ENCODE measurements at regions not wholly inside any gene's neighbourhood (a gene's known extent, or its start where the extent isn't known, plus 50 kb on each side); places are given as distances from the start of the nearest gene placed in this dataset.
A peak's percentile ranks its signal among the peaks of the same experiment; 100 is the strongest.

- no peak overlapping the region for H3K27ac ChIP-seq (ENCODE audit: low read depth, low read length)
- TF ChIP-seq CTCF (conservative IDR thresholded peaks at IDR 0.05): no peak
- H3K36me3 ChIP-seq (ENCODE audit: control insufficient read depth, insufficient read depth, low read length): no peaks in the 10 kb centered on the region
- Mint-ChIP-seq H3K4me3 (no peak overlapping the region), H3K36me3 (ENCODE audit: low read depth) (no peaks in the 10 kb centered on the region), H3K27me3 (ENCODE audit: insufficient read depth) (peaks cover 3% of the 10 kb centered on the region), H3K27ac (no peak overlapping the region), H3K4me1 (peaks cover 8% of the 10 kb centered on the region), H3K9me3 (no peaks in the 10 kb centered on the region)
- WGBS, 2 experiments (ENCODE audit: insufficient coverage in 1 of 2, insufficient read length in 1 of 2): 67 to 80% methylated on average over 3 to 7 of the region's 7 CpGs
- no peak overlapping the region for H3K9ac ChIP-seq (ENCODE audit: extremely low read depth, low read length, poor library complexity, severe bottlenecking)
- H3K27me3 ChIP-seq (ENCODE audit: control insufficient read depth, insufficient read depth, low read length, poor library complexity, severe bottlenecking): no peaks in the 10 kb centered on the region
- no peak for DNase-seq
- H3K9me3 ChIP-seq (ENCODE audit: control insufficient read depth, low read length): no peaks in the 10 kb centered on the region
- no peak overlapping the region for H3K4me3 ChIP-seq (ENCODE audit: low read length)
- no peaks in the 10 kb centered on the region for H3K4me1 ChIP-seq (ENCODE audit: control insufficient read depth, insufficient read depth, low read length)
Observed at GRCh38 chr11:116255321-116255953, 517.4 kb downstream of the BUD13 start.

DNA sequence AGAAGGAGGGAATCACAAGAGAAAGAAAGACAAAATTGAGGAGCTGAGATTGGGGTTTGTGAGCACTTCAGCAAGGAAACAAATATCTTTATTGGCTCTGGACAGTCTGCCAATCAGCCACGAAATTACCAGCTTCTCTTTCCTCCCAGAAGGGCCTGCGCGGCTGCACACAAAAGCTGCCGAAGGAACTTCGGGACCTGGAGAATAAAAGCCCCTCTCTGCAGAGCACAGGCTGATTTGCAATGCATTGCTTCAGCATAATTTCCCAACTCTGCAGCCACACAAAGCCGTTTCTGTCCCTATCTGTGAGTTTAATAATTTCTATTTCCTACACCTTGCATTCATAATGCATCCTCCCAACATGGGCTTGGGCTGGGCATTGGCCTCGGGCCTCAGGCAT, 522.6 kb downstream of the BUD13 start:
- Mint-ChIP-seq H3K4me1 (no peaks in the 10 kb centered on the region), H3K4me3 (no peak overlapping the region), H3K9me3 (no peaks in the 10 kb centered on the region), H3K36me3 (ENCODE audit: low read depth) (no peaks in the 10 kb centered on the region), H3K27ac (no peak overlapping the region), H3K27me3 (ENCODE audit: insufficient read depth) (peaks cover 14% of the 10 kb centered on the region)
- Histone ChIP-seq H3K9me3 (ENCODE audit: control insufficient read depth, low read length) (no peaks in the 10 kb centered on the region), H3K36me3 (ENCODE audit: control insufficient read depth, insufficient read depth, low read length) (no peaks in the 10 kb centered on the region), H3K27ac (ENCODE audit: low read depth, low read length) (peak overlapping the region; percentile 60), H3K9ac (ENCODE audit: extremely low read depth, low read length, poor library complexity, severe bottlenecking) (no peak overlapping the region), H3K4me1 (ENCODE audit: control insufficient read depth, insufficient read depth, low read length) (no peaks in the 10 kb centered on the region), H3K4me3 (ENCODE audit: low read length) (no peak overlapping the region), H3K27me3 (ENCODE audit: control insufficient read depth, insufficient read depth, low read length, poor library complexity, severe bottlenecking) (no peaks in the 10 kb centered on the region)
- no peak for DNase-seq
- 80 to 92% methylated on average over 6 to 7 of the region's 7 CpGs for WGBS, 2 experiments (ENCODE audit: insufficient coverage in 1 of 2, insufficient read length in 1 of 2)
- no peak for TF ChIP-seq CTCF (conservative IDR thresholded peaks at IDR 0.05)

DNA sequence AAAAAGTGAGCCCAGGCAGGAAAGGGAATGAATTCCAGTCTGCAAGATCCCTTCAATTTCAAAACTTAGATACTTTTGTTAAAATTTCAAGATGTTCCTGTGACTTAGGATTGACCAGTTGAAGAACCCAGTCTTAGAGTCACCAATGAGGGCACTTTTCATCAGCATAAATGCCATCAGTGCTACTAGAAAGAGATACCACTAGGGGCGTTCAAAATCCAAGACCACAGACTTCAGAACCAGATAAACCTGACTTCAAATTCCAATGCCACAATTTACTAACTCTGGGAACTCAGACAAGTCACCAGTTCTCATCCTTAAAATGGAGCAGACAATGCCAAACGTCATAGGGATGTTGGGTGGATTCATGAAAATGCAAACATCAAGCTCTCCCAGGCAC, 523.2 kb downstream of the BUD13 start:
- no peak overlapping the region for H3K27ac ChIP-seq (ENCODE audit: low read depth, low read length)
- H3K27me3 ChIP-seq (ENCODE audit: control insufficient read depth, insufficient read depth, low read length, poor library complexity, severe bottlenecking): no peaks in the 10 kb centered on the region
- 83 to 84% methylated on average over 2 of the region's 2 CpGs for WGBS, 2 experiments (ENCODE audit: insufficient coverage in 1 of 2, insufficient read length in 1 of 2)
- no peak overlapping the region for H3K4me3 ChIP-seq (ENCODE audit: low read length)
- Mint-ChIP-seq H3K27ac (no peak overlapping the region), H3K4me1 (peaks cover 4% of the 10 kb centered on the region), H3K9me3 (no peaks in the 10 kb centered on the region), H3K4me3 (no peak overlapping the region), H3K36me3 (ENCODE audit: low read depth) (no peaks in the 10 kb centered on the region), H3K27me3 (ENCODE audit: insufficient read depth) (peaks cover 14% of the 10 kb centered on the region)
- TF ChIP-seq CTCF (conservative IDR thresholded peaks at IDR 0.05): peak; percentile 60
- H3K36me3 ChIP-seq (ENCODE audit: control insufficient read depth, insufficient read depth, low read length): no peaks in the 10 kb centered on the region
- H3K9me3 ChIP-seq (ENCODE audit: control insufficient read depth, low read length): no peaks in the 10 kb centered on the region
- no peak overlapping the region for H3K9ac ChIP-seq (ENCODE audit: extremely low read depth, low read length, poor library complexity, severe bottlenecking)
- no peak for DNase-seq
- no peaks in the 10 kb centered on the region for H3K4me1 ChIP-seq (ENCODE audit: control insufficient read depth, insufficient read depth, low read length)

Measured in endodermal cell (in vitro differentiated cells).